ENCODE measurements at regions not wholly inside any gene's neighbourhood (a gene's known extent, or its start where the extent isn't known, plus 50 kb on each side); places are given as distances from the start of the nearest gene placed in this dataset.

- peak; percentile 1 for DNase-seq (ENCODE audit: low spot score)
Measured at GRCh38 chrX:58051346-58051745, 141.1 kb upstream of the ZXDA start.

- DNase-seq (ENCODE audit: low spot score): no peak
Measured at GRCh38 chrX:58044130-58044529, 133.9 kb upstream of the ZXDA start.

- DNase-seq (ENCODE audit: low spot score): peak; percentile 34
Measured at GRCh38 chrX:58025979-58026378, 115.7 kb upstream of the ZXDA start.

GRCh38 chrX:57985951-57986350, 75.7 kb upstream of the ZXDA start:
- DNase-seq (ENCODE audit: low spot score): no peak

GRCh38 chrX:57984620-57985019, 74.4 kb upstream of the ZXDA start:
- no peak for DNase-seq (ENCODE audit: low spot score)

GRCh38 chrX:57977992-57978391, 67.7 kb upstream of the ZXDA start:
- DNase-seq (ENCODE audit: low spot score): no peak

- no peak for DNase-seq (ENCODE audit: low spot score)
Measured at GRCh38 chrX:57964975-57965374, 54.7 kb upstream of the ZXDA start.
